Type B pancreatic cell (in vitro differentiated cells): ENCODE measurements at regions not wholly inside any gene's neighbourhood (a gene's known extent, or its start where the extent isn't known, plus 50 kb on each side); places are given as distances from the start of the nearest gene placed in this dataset.

ENCODE experiments used
- DNase-seq: peaks from one replicate; pipeline ENCODE4 v3.0.0; 2021; ENCODE audit warnings: mixed read lengths; ENCODE audit not compliant: unreplicated experiment; ENCODE audit errors: extremely low spot score
- H3K27ac Mint-ChIP-seq: 2 replicates; pipeline ENCODE4 v1.8.0; 2021; ENCODE audit warnings: mild to moderate bottlenecking, mixed read lengths
- H3K27me3 Mint-ChIP-seq: 2 replicates; pipeline ENCODE4 v1.8.0; 2021; ENCODE audit warnings: mixed read lengths
- H3K36me3 Mint-ChIP-seq: 2 replicates; pipeline ENCODE4 v1.8.0; 2021; ENCODE audit warnings: mixed read lengths
- H3K4me1 Mint-ChIP-seq: one replicate; pipeline ENCODE4 v1.8.0; 2021; ENCODE audit warnings: mixed read lengths; ENCODE audit not compliant: unreplicated experiment
- H3K4me3 Mint-ChIP-seq: 2 replicates; pipeline ENCODE4 v1.8.0; 2021; ENCODE audit warnings: mild to moderate bottlenecking, mixed read lengths
- H3K9me3 Mint-ChIP-seq: 2 replicates; pipeline ENCODE4 v1.8.0; 2021; ENCODE audit warnings: mixed read lengths
- TF ChIP-seq, protein P1 (sequence below): fragments of 200-600 bp; sonication (generic); conservative IDR thresholded peaks from 2 replicates; pipeline ENCODE4 v1.5.0; 2021; ENCODE audit warnings: antibody characterized with exemption, mild to moderate bottlenecking

- no peak for DNase-seq
- H3K27me3 Mint-ChIP-seq: no peaks in the 10 kb centered on the region
- H3K27ac Mint-ChIP-seq: no peak overlapping the region
- H3K4me3 Mint-ChIP-seq: no peak overlapping the region
- peaks cover 4% of the 10 kb centered on the region for H3K9me3 Mint-ChIP-seq
- H3K36me3 Mint-ChIP-seq: no peaks in the 10 kb centered on the region
- TF ChIP-seq, protein P1, sequence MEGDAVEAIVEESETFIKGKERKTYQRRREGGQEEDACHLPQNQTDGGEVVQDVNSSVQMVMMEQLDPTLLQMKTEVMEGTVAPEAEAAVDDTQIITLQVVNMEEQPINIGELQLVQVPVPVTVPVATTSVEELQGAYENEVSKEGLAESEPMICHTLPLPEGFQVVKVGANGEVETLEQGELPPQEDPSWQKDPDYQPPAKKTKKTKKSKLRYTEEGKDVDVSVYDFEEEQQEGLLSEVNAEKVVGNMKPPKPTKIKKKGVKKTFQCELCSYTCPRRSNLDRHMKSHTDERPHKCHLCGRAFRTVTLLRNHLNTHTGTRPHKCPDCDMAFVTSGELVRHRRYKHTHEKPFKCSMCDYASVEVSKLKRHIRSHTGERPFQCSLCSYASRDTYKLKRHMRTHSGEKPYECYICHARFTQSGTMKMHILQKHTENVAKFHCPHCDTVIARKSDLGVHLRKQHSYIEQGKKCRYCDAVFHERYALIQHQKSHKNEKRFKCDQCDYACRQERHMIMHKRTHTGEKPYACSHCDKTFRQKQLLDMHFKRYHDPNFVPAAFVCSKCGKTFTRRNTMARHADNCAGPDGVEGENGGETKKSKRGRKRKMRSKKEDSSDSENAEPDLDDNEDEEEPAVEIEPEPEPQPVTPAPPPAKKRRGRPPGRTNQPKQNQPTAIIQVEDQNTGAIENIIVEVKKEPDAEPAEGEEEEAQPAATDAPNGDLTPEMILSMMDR: no peak
- H3K4me1 Mint-ChIP-seq: peaks cover 12% of the 10 kb centered on the region
These were observed 221.0 kb upstream of the KLF6 start for GRCh38 chr10:4006051-4006450.

GRCh38 chr10:4004990-4005389, 220.0 kb upstream of the KLF6 start:
- no peak overlapping the region for H3K27ac Mint-ChIP-seq
- no peaks in the 10 kb centered on the region for H3K27me3 Mint-ChIP-seq
- H3K36me3 Mint-ChIP-seq: no peaks in the 10 kb centered on the region
- no peak overlapping the region for H3K4me3 Mint-ChIP-seq
- TF ChIP-seq, protein P1: no peak
- peaks cover 12% of the 10 kb centered on the region for H3K4me1 Mint-ChIP-seq
- DNase-seq: no peak
- peaks cover 5% of the 10 kb centered on the region for H3K9me3 Mint-ChIP-seq

- H3K4me1 Mint-ChIP-seq: peaks cover 12% of the 10 kb centered on the region
- H3K9me3 Mint-ChIP-seq: peaks cover 5% of the 10 kb centered on the region
- no peak overlapping the region for H3K27ac Mint-ChIP-seq
- peak overlapping the region; percentile 46 for H3K4me3 Mint-ChIP-seq
- H3K36me3 Mint-ChIP-seq: no peaks in the 10 kb centered on the region
- DNase-seq: no peak
- TF ChIP-seq, protein P1: no peak
- H3K27me3 Mint-ChIP-seq: no peaks in the 10 kb centered on the region
These were observed 219.1 kb upstream of the KLF6 start for GRCh38 chr10:4004144-4004543.

DNA sequence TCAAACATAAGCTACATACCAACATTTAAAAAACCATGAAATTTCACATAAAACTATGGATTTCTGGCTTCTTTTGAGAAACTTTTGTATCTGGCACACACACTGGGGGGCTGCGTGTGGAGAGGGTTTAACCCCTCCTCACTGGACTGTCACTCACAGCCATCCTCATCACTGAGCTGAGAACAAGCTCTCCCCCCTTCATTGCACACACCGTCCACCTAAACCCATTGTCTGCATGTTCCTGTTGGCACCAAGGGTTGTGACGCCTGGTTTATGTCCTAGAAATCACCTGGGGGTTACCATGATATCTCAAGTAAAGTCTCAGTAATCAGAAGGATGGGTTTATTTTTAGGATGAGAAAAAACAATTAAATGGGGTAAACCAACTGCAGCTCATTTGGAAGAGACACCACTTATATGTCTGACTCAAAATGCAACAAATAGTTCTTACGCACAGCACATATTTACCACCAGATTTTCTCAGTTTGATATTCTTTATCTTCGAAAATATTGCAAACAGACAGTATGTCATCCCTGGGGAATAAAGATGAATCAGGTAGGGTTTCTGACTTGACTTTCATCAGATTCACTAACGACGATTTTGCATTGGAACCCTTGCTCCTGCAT, 218.5 kb upstream of the KLF6 start:
- H3K27me3 Mint-ChIP-seq: no peaks in the 10 kb centered on the region
- H3K4me3 Mint-ChIP-seq: no peak overlapping the region
- TF ChIP-seq, protein P1: no peak
- DNase-seq: no peak
- H3K27ac Mint-ChIP-seq: no peak overlapping the region
- no peaks in the 10 kb centered on the region for H3K36me3 Mint-ChIP-seq
- peaks cover 5% of the 10 kb centered on the region for H3K9me3 Mint-ChIP-seq
- H3K4me1 Mint-ChIP-seq: peaks cover 12% of the 10 kb centered on the region

GRCh38 chr10:4001811-4002210, 216.8 kb upstream of the KLF6 start:
- peaks cover 12% of the 10 kb centered on the region for H3K4me1 Mint-ChIP-seq
- peaks cover 5% of the 10 kb centered on the region for H3K9me3 Mint-ChIP-seq
- no peaks in the 10 kb centered on the region for H3K27me3 Mint-ChIP-seq
- H3K27ac Mint-ChIP-seq: no peak overlapping the region
- TF ChIP-seq, protein P1: no peak
- no peak overlapping the region for H3K4me3 Mint-ChIP-seq
- no peak for DNase-seq
- no peaks in the 10 kb centered on the region for H3K36me3 Mint-ChIP-seq

GRCh38 chr10:3999642-4000041, 214.6 kb upstream of the KLF6 start:
- Mint-ChIP-seq H3K4me3 (no peak overlapping the region), H3K36me3 (no peaks in the 10 kb centered on the region), H3K27me3 (no peaks in the 10 kb centered on the region), H3K27ac (no peak overlapping the region), H3K4me1 (peaks cover 18% of the 10 kb centered on the region), H3K9me3 (peaks cover 5% of the 10 kb centered on the region)
- TF ChIP-seq, protein P1: no peak
- DNase-seq: no peak
